Activated CD4-positive, alpha-beta T cell treated with anti-CD3 and anti-CD28 coated beads, Interleukin-2, amount 10 ng/mL, durations not matched to agents 24 days and 14 days (primary cell): ENCODE measurements at regions not wholly inside any gene's neighbourhood (a gene's known extent, or its start where the extent isn't known, plus 50 kb on each side); places are given as distances from the start of the nearest gene placed in this dataset.

Source experiments
- DNase-seq: peaks from one replicate; pipeline ENCODE4 v3.0.0; 2022
- H3K27ac Mint-ChIP-seq: one replicate; pipeline ENCODE4 v1.8.0; 2022; ENCODE audit warnings: mild to moderate bottlenecking, mixed read lengths
- H3K27me3 Mint-ChIP-seq: one replicate; pipeline ENCODE4 v1.8.0; 2022; ENCODE audit warnings: mixed read lengths
- H3K36me3 Mint-ChIP-seq: one replicate; pipeline ENCODE4 v1.8.0; 2022; ENCODE audit warnings: low read depth, mild to moderate bottlenecking, mixed read lengths
- H3K4me1 Mint-ChIP-seq: one replicate; pipeline ENCODE4 v1.8.0; 2021; ENCODE audit warnings: mixed read lengths
- H3K4me3 Mint-ChIP-seq: one replicate; pipeline ENCODE4 v1.8.0; 2022; ENCODE audit warnings: mild to moderate bottlenecking, moderate library complexity, mixed read lengths
- H3K9me3 Mint-ChIP-seq: one replicate; pipeline ENCODE4 v1.8.0; 2021; ENCODE audit warnings: mixed read lengths
- intact Hi-C: fragments of 100-400 bp; cut with micrococcal nuclease; formaldehyde crosslinking; loops from one replicate; pipeline ENCODE4 v1.15.1; 2023

GRCh38 chr3:168611826-168612225, 516.1 kb upstream of the GOLIM4 start:
- intact Hi-C loops: no loop called here

GRCh38 chr3:168608926-168609325, 513.2 kb upstream of the GOLIM4 start:
- no peaks in the 10 kb centered on the region for H3K36me3 Mint-ChIP-seq
- no peaks in the 10 kb centered on the region for H3K9me3 Mint-ChIP-seq
- H3K27me3 Mint-ChIP-seq: no peaks in the 10 kb centered on the region
- intact Hi-C loops: no loop called here
- no peak for DNase-seq
- no peak overlapping the region for H3K27ac Mint-ChIP-seq
- no peak overlapping the region for H3K4me3 Mint-ChIP-seq
- no peaks in the 10 kb centered on the region for H3K4me1 Mint-ChIP-seq

More at GRCh38 chr3:168611826-168612225, 516.1 kb upstream of the GOLIM4 start:
- H3K27ac Mint-ChIP-seq: no peak overlapping the region
- no peaks in the 10 kb centered on the region for H3K36me3 Mint-ChIP-seq
- no peak for DNase-seq
- no peaks in the 10 kb centered on the region for H3K27me3 Mint-ChIP-seq
- H3K4me3 Mint-ChIP-seq: no peak overlapping the region
- H3K9me3 Mint-ChIP-seq: no peaks in the 10 kb centered on the region
- no peaks in the 10 kb centered on the region for H3K4me1 Mint-ChIP-seq

DNA sequence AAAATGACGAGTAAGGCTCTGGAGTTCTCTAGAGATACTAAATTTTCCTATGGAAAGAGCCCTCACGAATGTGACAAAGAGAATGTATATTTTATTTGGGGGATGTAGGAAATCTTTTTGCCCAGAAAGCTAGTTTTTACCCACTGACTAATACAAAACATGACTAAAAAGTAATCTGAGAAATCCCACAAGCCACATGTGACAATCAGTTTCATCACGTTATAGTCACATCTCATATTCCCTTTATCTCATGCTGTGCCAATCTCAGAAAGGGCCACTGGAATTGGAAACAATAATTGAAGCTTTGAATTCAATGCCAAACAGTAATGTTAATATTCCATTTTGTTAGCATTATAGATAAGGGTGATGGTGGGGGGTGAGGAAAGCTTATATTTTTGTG, 509.0 kb upstream of the GOLIM4 start:
- intact Hi-C loops: no loop called here
- H3K27ac Mint-ChIP-seq: no peak overlapping the region
- no peak overlapping the region for H3K4me3 Mint-ChIP-seq
- H3K4me1 Mint-ChIP-seq: no peaks in the 10 kb centered on the region
- H3K9me3 Mint-ChIP-seq: no peaks in the 10 kb centered on the region
- no peak for DNase-seq
- H3K27me3 Mint-ChIP-seq: no peaks in the 10 kb centered on the region
- H3K36me3 Mint-ChIP-seq: no peaks in the 10 kb centered on the region

DNA sequence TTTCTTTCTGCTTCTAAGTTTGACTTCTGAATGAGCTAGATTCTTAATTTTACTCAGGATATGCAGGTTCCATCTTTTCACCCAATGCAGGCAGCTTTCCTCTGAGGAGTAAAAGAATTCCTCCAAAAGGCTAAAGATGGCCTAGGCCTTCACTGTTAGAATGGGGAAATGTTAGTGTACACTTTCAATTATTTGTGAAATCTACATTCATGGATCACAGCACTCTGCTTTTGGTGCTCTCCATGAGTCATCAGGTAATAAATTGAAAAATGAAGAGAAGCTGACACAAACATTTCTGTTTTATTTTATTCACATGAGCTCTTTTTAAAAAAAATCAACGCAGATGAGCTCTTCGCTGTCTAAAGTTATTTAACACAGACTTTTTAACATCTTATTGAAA, 502.5 kb upstream of the GOLIM4 start:
- H3K4me3 Mint-ChIP-seq: no peak overlapping the region
- H3K9me3 Mint-ChIP-seq: no peaks in the 10 kb centered on the region
- no peak for DNase-seq
- H3K27me3 Mint-ChIP-seq: no peaks in the 10 kb centered on the region
- intact Hi-C loops: no loop called here
- no peak overlapping the region for H3K27ac Mint-ChIP-seq
- H3K4me1 Mint-ChIP-seq: no peaks in the 10 kb centered on the region
- no peaks in the 10 kb centered on the region for H3K36me3 Mint-ChIP-seq

GRCh38 chr3:168596175-168596823, 500.6 kb upstream of the GOLIM4 start:
- DNase-seq: no peak
- Mint-ChIP-seq H3K27me3 (no peaks in the 10 kb centered on the region), H3K36me3 (no peaks in the 10 kb centered on the region), H3K27ac (no peak overlapping the region), H3K9me3 (no peaks in the 10 kb centered on the region), H3K4me3 (no peak overlapping the region), H3K4me1 (no peaks in the 10 kb centered on the region)
- intact Hi-C loops: no loop called here

DNA sequence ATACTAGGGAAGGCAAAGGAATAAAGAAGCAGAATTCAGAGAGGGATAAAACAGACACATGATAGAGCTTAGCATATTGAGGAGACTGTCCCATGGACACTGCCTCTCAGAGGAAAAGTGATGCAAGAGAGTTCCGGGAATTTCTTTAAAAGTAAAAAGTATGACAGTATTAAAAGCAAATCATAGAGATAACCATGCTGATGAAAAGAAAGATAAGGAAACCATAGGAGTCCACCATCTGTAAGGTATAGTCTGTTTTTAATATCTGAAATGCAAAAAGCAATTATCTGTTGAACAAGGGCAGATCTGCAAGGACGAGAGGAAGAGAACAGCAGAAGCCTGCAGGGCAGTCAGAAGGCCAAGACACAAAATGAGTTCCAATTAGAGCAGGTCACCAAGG, 495.9 kb upstream of the GOLIM4 start:
- Mint-ChIP-seq H3K4me3 (no peak overlapping the region), H3K9me3 (no peaks in the 10 kb centered on the region), H3K36me3 (no peaks in the 10 kb centered on the region), H3K27ac (no peak overlapping the region), H3K4me1 (no peaks in the 10 kb centered on the region), H3K27me3 (no peaks in the 10 kb centered on the region)
- intact Hi-C loops: no loop called here
- DNase-seq: no peak

DNA sequence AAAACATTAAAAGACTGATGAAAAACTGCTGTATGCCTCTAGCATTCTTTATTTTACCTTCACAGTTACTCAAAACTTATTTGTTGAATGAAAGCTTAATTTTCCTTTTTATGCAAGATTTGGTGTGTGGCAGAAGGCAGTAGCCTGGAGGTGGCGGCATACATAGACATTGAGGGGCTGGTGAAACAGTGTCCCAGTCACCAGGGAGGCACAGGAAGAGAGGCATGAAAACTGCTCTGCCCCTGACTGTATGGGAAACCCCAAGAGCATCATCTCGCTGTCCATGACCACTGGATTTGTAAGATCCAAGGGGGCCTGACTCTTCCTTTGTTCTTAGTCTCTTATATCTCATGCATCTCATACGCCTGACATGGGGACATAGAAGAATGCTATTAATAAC, 493.7 kb upstream of the GOLIM4 start:
- Mint-ChIP-seq H3K9me3 (no peaks in the 10 kb centered on the region), H3K4me1 (no peaks in the 10 kb centered on the region), H3K36me3 (no peaks in the 10 kb centered on the region), H3K27ac (no peak overlapping the region), H3K27me3 (no peaks in the 10 kb centered on the region), H3K4me3 (no peak overlapping the region)
- intact Hi-C loops: no loop called here
- DNase-seq: no peak

- no peak for DNase-seq
- no peak overlapping the region for H3K4me3 Mint-ChIP-seq
- no peaks in the 10 kb centered on the region for H3K9me3 Mint-ChIP-seq
- intact Hi-C loops: no loop called here
- no peaks in the 10 kb centered on the region for H3K27me3 Mint-ChIP-seq
- H3K27ac Mint-ChIP-seq: no peak overlapping the region
- no peaks in the 10 kb centered on the region for H3K36me3 Mint-ChIP-seq
- no peaks in the 10 kb centered on the region for H3K4me1 Mint-ChIP-seq
These were observed 489.8 kb upstream of the GOLIM4 start for GRCh38 chr3:168585544-168585943.

- no peaks in the 10 kb centered on the region for H3K27me3 Mint-ChIP-seq
- H3K4me1 Mint-ChIP-seq: no peaks in the 10 kb centered on the region
- no peak overlapping the region for H3K27ac Mint-ChIP-seq
- no peaks in the 10 kb centered on the region for H3K9me3 Mint-ChIP-seq
- no peaks in the 10 kb centered on the region for H3K36me3 Mint-ChIP-seq
- DNase-seq: no peak
- intact Hi-C loops: no loop called here
- H3K4me3 Mint-ChIP-seq: no peak overlapping the region
These were observed 488.3 kb upstream of the GOLIM4 start for GRCh38 chr3:168583977-168584376.

DNA sequence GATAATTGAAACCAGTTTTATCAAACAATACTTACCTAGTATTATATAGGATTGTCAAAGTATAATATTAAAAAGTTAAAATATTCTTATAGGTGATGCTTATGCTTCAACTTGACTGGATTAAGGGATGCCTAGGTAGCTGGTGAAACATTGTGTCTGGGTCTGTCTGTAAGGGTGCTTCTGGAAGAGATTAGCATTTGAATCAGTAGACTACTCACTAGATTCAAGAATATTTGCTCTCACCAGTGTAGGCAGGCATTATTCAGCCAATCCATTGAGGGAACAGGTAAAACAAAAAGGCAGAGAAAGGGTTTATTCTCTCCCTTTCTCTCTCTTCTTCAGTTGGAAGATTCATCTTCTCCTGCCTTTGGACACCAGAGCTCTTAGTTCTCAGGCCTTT, 486.8 kb upstream of the GOLIM4 start:
- no peak for DNase-seq
- Mint-ChIP-seq H3K36me3 (no peaks in the 10 kb centered on the region), H3K9me3 (no peaks in the 10 kb centered on the region), H3K27me3 (no peaks in the 10 kb centered on the region), H3K27ac (no peak overlapping the region), H3K4me1 (no peaks in the 10 kb centered on the region), H3K4me3 (no peak overlapping the region)
- intact Hi-C loops: no loop called here

- no peak for DNase-seq
- H3K4me3 Mint-ChIP-seq: no peak overlapping the region
- no peaks in the 10 kb centered on the region for H3K9me3 Mint-ChIP-seq
- intact Hi-C loops: no loop called here
- no peak overlapping the region for H3K27ac Mint-ChIP-seq
- no peaks in the 10 kb centered on the region for H3K27me3 Mint-ChIP-seq
- H3K4me1 Mint-ChIP-seq: no peaks in the 10 kb centered on the region
- no peaks in the 10 kb centered on the region for H3K36me3 Mint-ChIP-seq
These were observed 486.1 kb upstream of the GOLIM4 start for GRCh38 chr3:168581771-168582225.

DNA sequence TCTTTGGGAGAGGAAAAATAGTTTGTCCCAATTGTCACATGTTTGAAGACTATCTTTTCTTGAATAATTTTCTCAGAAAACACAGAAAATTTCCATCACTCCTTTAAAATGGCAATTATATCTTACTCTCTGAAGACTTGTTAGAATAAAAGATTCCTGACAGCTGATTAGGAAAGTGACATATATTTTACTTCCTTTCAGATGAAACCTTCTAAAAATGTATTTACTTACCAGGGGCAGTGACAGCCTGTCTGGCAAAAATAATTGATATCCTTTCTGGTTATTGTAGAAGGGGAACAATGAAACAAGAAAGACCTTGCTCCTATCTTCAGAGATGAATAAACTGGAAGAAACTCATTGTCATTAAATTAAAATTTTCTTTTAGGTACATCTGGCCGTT, 483.3 kb upstream of the GOLIM4 start:
- H3K9me3 Mint-ChIP-seq: no peaks in the 10 kb centered on the region

GRCh38 chr3:168575750-168576149, 480.0 kb upstream of the GOLIM4 start:
- H3K27me3 Mint-ChIP-seq: no peaks in the 10 kb centered on the region
- no peak for DNase-seq
- H3K4me3 Mint-ChIP-seq: no peak overlapping the region
- intact Hi-C loops: no loop called here
- H3K27ac Mint-ChIP-seq: no peak overlapping the region
- H3K4me1 Mint-ChIP-seq: no peaks in the 10 kb centered on the region
- H3K9me3 Mint-ChIP-seq: no peaks in the 10 kb centered on the region
- H3K36me3 Mint-ChIP-seq: no peaks in the 10 kb centered on the region

More for the DNA sequence above, 483.3 kb upstream of the GOLIM4 start:
- no peak for DNase-seq
- Mint-ChIP-seq H3K4me3 (no peak overlapping the region), H3K27ac (no peak overlapping the region), H3K4me1 (no peaks in the 10 kb centered on the region), H3K27me3 (no peaks in the 10 kb centered on the region), H3K36me3 (no peaks in the 10 kb centered on the region)
- intact Hi-C loops: no loop called here

DNA sequence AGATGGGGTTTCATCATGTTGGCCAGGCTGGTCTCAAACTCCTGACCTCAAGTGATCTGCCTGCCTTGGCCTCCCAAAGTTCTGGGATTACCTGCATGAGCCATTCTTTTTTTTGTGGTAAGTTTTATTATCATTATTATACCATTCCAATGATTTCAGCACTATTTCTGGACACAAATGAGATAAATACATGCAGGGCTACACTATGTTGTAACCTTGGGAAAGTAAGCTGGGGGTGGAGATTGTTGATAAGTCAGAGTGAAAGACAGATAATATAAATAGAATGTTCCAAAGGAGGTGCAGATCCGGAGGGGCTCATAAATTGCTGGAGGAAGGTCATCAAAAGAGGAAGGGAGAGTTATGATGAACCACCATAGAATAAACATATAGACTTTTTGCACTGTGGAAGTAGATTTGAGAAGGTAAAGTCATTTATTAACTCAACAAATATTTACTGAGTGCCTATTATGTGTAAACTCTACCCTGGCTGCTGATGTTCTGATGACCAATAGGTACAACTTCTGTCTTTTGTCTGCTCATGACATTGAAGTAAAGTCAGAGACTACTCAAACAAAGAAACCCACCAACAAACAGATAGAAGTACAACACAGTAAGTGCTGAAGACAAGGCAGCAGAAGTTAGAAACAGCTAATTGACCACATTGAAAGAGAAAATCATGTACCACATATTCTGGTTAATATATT, 478.9 kb upstream of the GOLIM4 start:
- Mint-ChIP-seq H3K36me3 (no peaks in the 10 kb centered on the region), H3K4me3 (no peak overlapping the region), H3K4me1 (no peaks in the 10 kb centered on the region), H3K9me3 (no peaks in the 10 kb centered on the region), H3K27me3 (no peaks in the 10 kb centered on the region), H3K27ac (no peak overlapping the region)
- no peak for DNase-seq
- intact Hi-C loops: no loop called here
